Keratinocyte (primary cell): ENCODE measurements at regions not wholly inside any gene's neighbourhood (a gene's known extent, or its start where the extent isn't known, plus 50 kb on each side); places are given as distances from the start of the nearest gene placed in this dataset.
"Not testable (repeated sequence)": the region's sequence is repeated elsewhere in the genome, so short reads cannot be mapped to it uniquely, and the experiment has no call there.

Experiments used
- DNase-seq: peaks from one replicate; pipeline ENCODE4 v3.0.0-alpha.2; 2011; ENCODE audit warnings: low read depth, missing footprints, low spot score
- FAIRE-seq: peaks from 2 replicates; lab custom pipeline; 2011; peaks lifted over from hg19 to GRCh38; lab: Jason Lieb, UNC
- H2AFZ ChIP-seq: 2 replicates; pipeline ENCODE4 v1.6.0; 2012; ENCODE audit warnings: low read length, control low read depth, inconsistent platforms; ENCODE audit not compliant: control insufficient read depth
- H3K27ac ChIP-seq: 2 replicates; pipeline ENCODE4 v1.5.1; 2011; ENCODE audit warnings: low read length; ENCODE audit not compliant: control insufficient read depth, insufficient read depth
- H3K27me3 ChIP-seq: 3 replicates; pipeline ENCODE4 v1.6.0; 2011; ENCODE audit warnings: low read length; ENCODE audit not compliant: control insufficient read depth, insufficient read depth; ENCODE audit errors: extremely low read depth
- H3K36me3 ChIP-seq, 2 experiments: 2 replicates in 1 of 2; 3 replicates in 1 of 2; pipeline ENCODE4 v1.5.1; 2011; ENCODE audit warnings: low read length in 2 of 2, mild to moderate bottlenecking in 1 of 2; ENCODE audit not compliant: control insufficient read depth in 2 of 2, insufficient read depth in 2 of 2; ENCODE audit errors: extremely low read depth in 1 of 2
- H3K4me1 ChIP-seq: 3 replicates; pipeline ENCODE4 v1.5.1; 2011; ENCODE audit warnings: low read length; ENCODE audit not compliant: control insufficient read depth, insufficient read depth; ENCODE audit errors: extremely low read depth
- H3K4me2 ChIP-seq: 3 replicates; pipeline ENCODE4 v1.6.0; 2011; ENCODE audit warnings: low read depth, low read length; ENCODE audit not compliant: control insufficient read depth, insufficient read depth; ENCODE audit errors: extremely low read depth
- H3K4me3 ChIP-seq, 3 experiments: fragments of 200-600 bp in 1 of 3; sonication (generic) in 1 of 3; 2 replicates in 2 of 3; 3 replicates in 1 of 3; pipeline ENCODE4 v1.5.1; 2011 to 2016; ENCODE audit warnings: low read length in 3 of 3, mild to moderate bottlenecking in 3 of 3, control low read depth in 2 of 3, inconsistent platforms in 1 of 3, low read depth in 1 of 3, mixed read lengths in 1 of 3, mixed run types in 1 of 3, moderate library complexity in 1 of 3; ENCODE audit not compliant: control insufficient read depth in 2 of 3, insufficient read depth in 2 of 3; ENCODE audit errors: extremely low read depth in 1 of 3
- H3K79me2 ChIP-seq: 2 replicates; pipeline ENCODE4 v1.6.0; 2012; ENCODE audit warnings: low read length; ENCODE audit not compliant: control insufficient read depth, insufficient read depth
- H3K9ac ChIP-seq: 3 replicates; pipeline ENCODE4 v1.6.0; 2011; ENCODE audit warnings: low read length; ENCODE audit not compliant: control insufficient read depth, insufficient read depth; ENCODE audit errors: extremely low read depth
- H3K9me1 ChIP-seq: 3 replicates; pipeline ENCODE4 v1.6.0; 2011; ENCODE audit warnings: low read length; ENCODE audit not compliant: control insufficient read depth, insufficient read depth; ENCODE audit errors: extremely low read depth
- H3K9me3 ChIP-seq: 2 replicates; pipeline ENCODE4 v1.5.1; 2012; ENCODE audit warnings: low read depth, low read length; ENCODE audit not compliant: control insufficient read depth
- H4K20me1 ChIP-seq: 3 replicates; pipeline ENCODE4 v1.6.0; 2011; ENCODE audit warnings: low read length; ENCODE audit not compliant: control insufficient read depth, insufficient read depth; ENCODE audit errors: extremely low read depth
- dilution Hi-C: fragments of 300-500 bp; cut with MboI; formaldehyde crosslinking; loops from one replicate; pipeline ENCODE4 v1.7.0; 2020; ENCODE audit warnings: low sequenced_read_pairs; ENCODE audit not compliant: extremely low pct_ligation_motif_present
- TF ChIP-seq, protein P1 (sequence below), 3 experiments: IDR thresholded peaks in 1 of 3; conservative IDR thresholded peaks in 1 of 3; optimal IDR thresholded peaks in 1 of 3; 2 replicates in 2 of 3; 3 replicates in 1 of 3; pipeline versions ENCODE3 to v1.5.1; 2011; ENCODE audit warnings: low read length in 3 of 3, mild to moderate bottlenecking in 3 of 3, moderate library complexity in 2 of 3, control low read depth in 1 of 3, inconsistent platforms in 1 of 3; ENCODE audit not compliant: insufficient read depth in 2 of 3; ENCODE audit errors: extremely low read depth in 1 of 3

GRCh38 chrX:89350024-89350423 is 571.7 kb upstream of the TGIF2LX start:
- H3K27me3 ChIP-seq, H2AFZ ChIP-seq, H3K4me3 ChIP-seq, DNase-seq, H3K36me3 ChIP-seq, H3K9me1 ChIP-seq, H3K27ac ChIP-seq, H3K9ac ChIP-seq, H3K4me1 ChIP-seq, H3K9me3 ChIP-seq, H3K79me2 ChIP-seq, H4K20me1 ChIP-seq, H3K4me2 ChIP-seq, dilution Hi-C loops: not testable (repeated sequence)
- TF ChIP-seq, protein P1, sequence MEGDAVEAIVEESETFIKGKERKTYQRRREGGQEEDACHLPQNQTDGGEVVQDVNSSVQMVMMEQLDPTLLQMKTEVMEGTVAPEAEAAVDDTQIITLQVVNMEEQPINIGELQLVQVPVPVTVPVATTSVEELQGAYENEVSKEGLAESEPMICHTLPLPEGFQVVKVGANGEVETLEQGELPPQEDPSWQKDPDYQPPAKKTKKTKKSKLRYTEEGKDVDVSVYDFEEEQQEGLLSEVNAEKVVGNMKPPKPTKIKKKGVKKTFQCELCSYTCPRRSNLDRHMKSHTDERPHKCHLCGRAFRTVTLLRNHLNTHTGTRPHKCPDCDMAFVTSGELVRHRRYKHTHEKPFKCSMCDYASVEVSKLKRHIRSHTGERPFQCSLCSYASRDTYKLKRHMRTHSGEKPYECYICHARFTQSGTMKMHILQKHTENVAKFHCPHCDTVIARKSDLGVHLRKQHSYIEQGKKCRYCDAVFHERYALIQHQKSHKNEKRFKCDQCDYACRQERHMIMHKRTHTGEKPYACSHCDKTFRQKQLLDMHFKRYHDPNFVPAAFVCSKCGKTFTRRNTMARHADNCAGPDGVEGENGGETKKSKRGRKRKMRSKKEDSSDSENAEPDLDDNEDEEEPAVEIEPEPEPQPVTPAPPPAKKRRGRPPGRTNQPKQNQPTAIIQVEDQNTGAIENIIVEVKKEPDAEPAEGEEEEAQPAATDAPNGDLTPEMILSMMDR (optimal IDR thresholded peaks at IDR 0.05 in 1 of 3, IDR thresholded peaks at IDR 0.05 in 1 of 3, conservative IDR thresholded peaks at IDR 0.05 in 1 of 3; ENCODE audit: extremely low read depth in 1 of 3, insufficient read depth in 2 of 3, low read length in 3 of 3): peak in 1 of 3 experiments; percentile 2
- FAIRE-seq: peak; percentile 53

- H3K9me1 ChIP-seq, H3K27ac ChIP-seq, FAIRE-seq, dilution Hi-C loops, H4K20me1 ChIP-seq, H2AFZ ChIP-seq, H3K9me3 ChIP-seq, DNase-seq, H3K4me2 ChIP-seq, H3K79me2 ChIP-seq, H3K36me3 ChIP-seq, H3K4me1 ChIP-seq, H3K27me3 ChIP-seq, H3K4me3 ChIP-seq, H3K9ac ChIP-seq: not testable (repeated sequence)
These were observed 551.8 kb upstream of the TGIF2LX start for GRCh38 chrX:89369904-89370303.

DNA sequence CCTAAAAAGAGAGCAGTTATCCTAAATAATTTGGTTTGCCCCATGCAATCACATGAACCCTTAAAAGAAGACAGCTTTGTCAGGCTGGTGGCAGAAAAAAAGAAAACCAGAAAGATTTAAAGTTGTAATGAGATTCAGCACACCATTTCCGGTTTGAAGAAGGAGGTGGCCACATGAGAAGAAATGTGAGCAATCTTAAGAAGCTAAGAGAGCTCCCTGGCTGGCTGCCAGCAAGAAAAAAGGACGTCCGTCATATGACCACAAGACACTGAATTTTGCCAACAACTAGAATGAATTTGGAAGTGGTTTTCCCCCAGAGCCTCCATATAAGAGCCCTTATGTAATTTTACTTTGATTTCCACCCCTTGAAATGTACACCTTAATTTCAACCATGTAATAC is 528.7 kb upstream of the TGIF2LX start:
- H3K4me3 ChIP-seq, DNase-seq, H3K79me2 ChIP-seq, H3K36me3 ChIP-seq, H3K9me1 ChIP-seq, H3K27me3 ChIP-seq, H3K4me1 ChIP-seq, FAIRE-seq, H3K9me3 ChIP-seq, H2AFZ ChIP-seq, H3K27ac ChIP-seq, H3K4me2 ChIP-seq, H3K9ac ChIP-seq, H4K20me1 ChIP-seq, dilution Hi-C loops: not testable (repeated sequence)

GRCh38 chrX:89402818-89403217 is 518.9 kb upstream of the TGIF2LX start:
- H3K36me3 ChIP-seq, dilution Hi-C loops, H3K9me3 ChIP-seq, DNase-seq, H3K27me3 ChIP-seq, H3K27ac ChIP-seq, H3K9me1 ChIP-seq, H3K4me1 ChIP-seq, H3K9ac ChIP-seq, H3K4me2 ChIP-seq, H3K4me3 ChIP-seq, H4K20me1 ChIP-seq, H2AFZ ChIP-seq, H3K79me2 ChIP-seq: not testable (repeated sequence)
- peak; percentile 64 for FAIRE-seq
